Hepatocyte (in vitro differentiated cells): ENCODE measurements at regions not wholly inside any gene's neighbourhood (a gene's known extent, or its start where the extent isn't known, plus 50 kb on each side); places are given as distances from the start of the nearest gene placed in this dataset.

Experiments
- EZH2 ChIP-seq: fragments of 200-600 bp; sonication (generic); IDR thresholded peaks from 2 replicates; pipeline ENCODE4 v1.6.1; 2016; ENCODE audit warnings: antibody characterized with exemption, mild to moderate bottlenecking, borderline replicate concordance
- EZH2phosphoT487 ChIP-seq: fragments of 200-600 bp; sonication (generic); IDR thresholded peaks from one replicate; pipeline ENCODE4 v1.6.1; 2018; ENCODE audit warnings: antibody characterized with exemption, mild to moderate bottlenecking, low read depth, moderate library complexity; ENCODE audit not compliant: unreplicated experiment, severe bottlenecking
- TF ChIP-seq, protein P1 (sequence below): fragments of 200-600 bp; sonication (generic); IDR thresholded peaks from 2 replicates; pipeline ENCODE4 v1.5.1; 2016; ENCODE audit warnings: antibody characterized with exemption, mild to moderate bottlenecking; ENCODE audit not compliant: poor library complexity

DNA sequence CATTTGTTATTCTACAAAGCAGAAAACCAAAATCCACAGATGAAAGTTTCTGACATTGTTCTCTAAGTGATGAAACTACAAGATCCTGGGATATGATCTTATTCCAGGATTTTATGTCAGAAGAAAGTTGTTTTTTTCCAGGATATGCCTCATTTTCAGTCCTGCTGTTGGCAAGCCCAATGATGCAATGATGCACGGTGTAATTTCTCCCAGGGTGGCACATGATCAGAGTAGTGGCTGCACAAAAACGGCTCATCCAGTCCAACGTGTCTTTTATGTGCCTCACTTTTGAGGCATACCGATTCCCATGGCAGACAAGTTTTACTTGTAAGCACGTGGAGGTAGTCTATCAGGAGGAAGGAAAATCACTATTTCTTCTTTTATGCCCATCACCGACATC, 302.3 kb upstream of the JAG1 start:
- TF ChIP-seq, protein P1, sequence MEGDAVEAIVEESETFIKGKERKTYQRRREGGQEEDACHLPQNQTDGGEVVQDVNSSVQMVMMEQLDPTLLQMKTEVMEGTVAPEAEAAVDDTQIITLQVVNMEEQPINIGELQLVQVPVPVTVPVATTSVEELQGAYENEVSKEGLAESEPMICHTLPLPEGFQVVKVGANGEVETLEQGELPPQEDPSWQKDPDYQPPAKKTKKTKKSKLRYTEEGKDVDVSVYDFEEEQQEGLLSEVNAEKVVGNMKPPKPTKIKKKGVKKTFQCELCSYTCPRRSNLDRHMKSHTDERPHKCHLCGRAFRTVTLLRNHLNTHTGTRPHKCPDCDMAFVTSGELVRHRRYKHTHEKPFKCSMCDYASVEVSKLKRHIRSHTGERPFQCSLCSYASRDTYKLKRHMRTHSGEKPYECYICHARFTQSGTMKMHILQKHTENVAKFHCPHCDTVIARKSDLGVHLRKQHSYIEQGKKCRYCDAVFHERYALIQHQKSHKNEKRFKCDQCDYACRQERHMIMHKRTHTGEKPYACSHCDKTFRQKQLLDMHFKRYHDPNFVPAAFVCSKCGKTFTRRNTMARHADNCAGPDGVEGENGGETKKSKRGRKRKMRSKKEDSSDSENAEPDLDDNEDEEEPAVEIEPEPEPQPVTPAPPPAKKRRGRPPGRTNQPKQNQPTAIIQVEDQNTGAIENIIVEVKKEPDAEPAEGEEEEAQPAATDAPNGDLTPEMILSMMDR, result no peak
- TF ChIP-seq EZH2 (no peak), EZH2phosphoT487 (no peak)
